Left ventricle myocardium inferior (tissue), 1 donor: ENCODE measurements at regions not wholly inside any gene's neighbourhood (a gene's known extent, or its start where the extent isn't known, plus 50 kb on each side); places are given as distances from the start of the nearest gene placed in this dataset.

Source experiments
- DNase-seq: peaks from one replicate; pipeline ENCODE4 v3.0.0-alpha.2; 2020
- H3K27ac ChIP-seq: fragments of 200-600 bp; replicated peaks from 2 replicates; pipeline ENCODE4 v1.8.0; 2021
- H3K27me3 ChIP-seq: fragments of 200-600 bp; 2 replicates; pipeline ENCODE4 v1.8.0; 2021; ENCODE audit warnings: low read depth
- H3K36me3 ChIP-seq: fragments of 200-600 bp; 2 replicates; pipeline ENCODE4 v1.8.0; 2021
- H3K4me1 ChIP-seq: fragments of 200-600 bp; 2 replicates; pipeline ENCODE4 v1.8.0; 2021
- H3K4me3 ChIP-seq: fragments of 200-600 bp; 2 replicates; pipeline ENCODE4 v1.8.0; 2021; ENCODE audit warnings: mild to moderate bottlenecking, moderate library complexity
- H3K9me3 ChIP-seq: fragments of 200-600 bp; replicated peaks from 2 replicates; pipeline ENCODE4 v1.8.0; 2021
- intact Hi-C: fragments of 100-400 bp; cut with micrococcal nuclease; formaldehyde crosslinking; loops from one replicate; pipeline ENCODE4 v1.11.0; 2022
- TF ChIP-seq, protein P1 (sequence below): fragments of 200-600 bp; IDR thresholded peaks from 2 replicates; pipeline ENCODE4 v1.8.0; 2021; ENCODE audit warnings: antibody characterized with exemption, mild to moderate bottlenecking, borderline replicate concordance
- donor health status: DM: no; HTN: yes; CAD: no; lungs with severe emphysema.

DNA sequence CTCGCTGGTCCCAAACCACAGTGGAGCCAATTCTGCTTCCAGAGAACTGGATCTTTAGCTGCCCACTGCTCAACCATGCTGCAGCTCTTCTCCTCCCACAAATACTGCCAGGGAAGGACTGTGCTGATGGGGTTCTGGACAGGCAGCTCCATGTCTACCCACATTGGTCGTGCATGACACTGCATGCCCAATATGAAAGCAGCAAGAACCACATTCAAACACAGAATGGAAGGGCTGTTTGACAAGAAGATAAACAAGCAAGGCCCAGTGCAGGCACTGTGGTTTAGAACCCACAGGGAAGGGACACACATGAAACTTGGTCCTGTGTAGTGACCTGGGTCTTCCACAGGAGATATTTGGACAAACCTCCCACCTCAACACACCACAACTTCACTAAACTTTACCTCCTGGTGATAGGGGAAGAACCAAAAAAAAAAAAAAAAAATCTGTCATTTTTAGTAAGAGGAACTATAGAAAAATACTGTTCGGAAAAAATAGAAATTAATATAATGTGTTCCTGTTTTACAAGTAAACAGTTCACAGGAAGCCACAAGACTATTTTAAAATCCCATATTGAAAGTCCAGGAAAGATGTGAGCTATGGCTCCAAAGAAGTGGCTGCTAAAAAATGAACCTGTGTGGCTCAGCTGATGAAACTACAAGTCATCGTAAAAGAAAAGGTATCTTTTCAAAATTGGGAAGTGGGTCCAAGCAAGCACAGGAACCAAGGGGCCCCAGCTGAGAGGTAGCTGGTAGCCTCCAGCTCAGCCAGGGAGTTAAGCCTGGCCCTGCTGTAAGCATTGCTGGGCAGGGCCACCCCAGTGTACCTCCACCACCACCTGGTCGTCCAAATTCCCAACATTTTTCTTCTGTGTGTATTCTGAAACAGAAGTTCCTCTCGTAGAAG lies 77.7 kb upstream of the ACAN start:
- intact Hi-C loops = no loop called here
- TF ChIP-seq, protein P1, sequence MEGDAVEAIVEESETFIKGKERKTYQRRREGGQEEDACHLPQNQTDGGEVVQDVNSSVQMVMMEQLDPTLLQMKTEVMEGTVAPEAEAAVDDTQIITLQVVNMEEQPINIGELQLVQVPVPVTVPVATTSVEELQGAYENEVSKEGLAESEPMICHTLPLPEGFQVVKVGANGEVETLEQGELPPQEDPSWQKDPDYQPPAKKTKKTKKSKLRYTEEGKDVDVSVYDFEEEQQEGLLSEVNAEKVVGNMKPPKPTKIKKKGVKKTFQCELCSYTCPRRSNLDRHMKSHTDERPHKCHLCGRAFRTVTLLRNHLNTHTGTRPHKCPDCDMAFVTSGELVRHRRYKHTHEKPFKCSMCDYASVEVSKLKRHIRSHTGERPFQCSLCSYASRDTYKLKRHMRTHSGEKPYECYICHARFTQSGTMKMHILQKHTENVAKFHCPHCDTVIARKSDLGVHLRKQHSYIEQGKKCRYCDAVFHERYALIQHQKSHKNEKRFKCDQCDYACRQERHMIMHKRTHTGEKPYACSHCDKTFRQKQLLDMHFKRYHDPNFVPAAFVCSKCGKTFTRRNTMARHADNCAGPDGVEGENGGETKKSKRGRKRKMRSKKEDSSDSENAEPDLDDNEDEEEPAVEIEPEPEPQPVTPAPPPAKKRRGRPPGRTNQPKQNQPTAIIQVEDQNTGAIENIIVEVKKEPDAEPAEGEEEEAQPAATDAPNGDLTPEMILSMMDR = no peak
- H3K9me3 ChIP-seq = peaks cover 8% of the 10 kb centered on the region
- DNase-seq = no peak
- no peaks in the 10 kb centered on the region for H3K36me3 ChIP-seq
- no peak overlapping the region for H3K4me3 ChIP-seq
- H3K4me1 ChIP-seq = no peaks in the 10 kb centered on the region
- no peak overlapping the region for H3K27ac ChIP-seq
- H3K27me3 ChIP-seq = peaks cover 54% of the 10 kb centered on the region

- no peak for DNase-seq
- TF ChIP-seq, protein P1 = no peak
- intact Hi-C loops = no loop called here
- Histone ChIP-seq H3K36me3 (no peaks in the 10 kb centered on the region), H3K9me3 (peaks cover 8% of the 10 kb centered on the region), H3K4me3 (no peak overlapping the region), H3K27ac (no peak overlapping the region), H3K27me3 (peaks cover 42% of the 10 kb centered on the region), H3K4me1 (no peaks in the 10 kb centered on the region)
These were observed 75.8 kb upstream of the ACAN start for GRCh38 chr15:88727439-88727838.

DNA sequence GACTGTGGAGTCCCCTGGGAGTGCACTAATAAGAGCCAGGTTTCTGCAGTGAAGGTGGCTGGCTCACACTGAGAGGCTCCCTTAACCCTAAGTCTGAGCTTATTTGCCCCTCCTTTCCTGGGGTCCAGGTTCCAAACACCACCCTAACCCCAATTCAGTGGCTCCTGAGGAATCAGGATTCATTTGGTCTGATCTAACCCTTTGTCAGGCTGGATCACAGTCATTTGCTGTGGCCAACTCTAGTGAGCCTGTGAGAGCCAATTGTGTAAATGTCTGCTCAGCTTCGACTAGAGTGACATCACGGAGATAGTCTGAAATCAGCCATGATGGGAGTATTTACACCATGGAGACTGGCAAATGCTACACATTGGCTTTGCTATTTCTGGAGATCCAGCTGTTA lies 73.7 kb upstream of the ACAN start:
- H3K27ac ChIP-seq = no peak overlapping the region
- no peaks in the 10 kb centered on the region for H3K36me3 ChIP-seq
- peaks cover 6% of the 10 kb centered on the region for H3K9me3 ChIP-seq
- no peak for DNase-seq
- intact Hi-C loops = no loop called here
- TF ChIP-seq, protein P1 = no peak
- H3K4me1 ChIP-seq = no peaks in the 10 kb centered on the region
- H3K4me3 ChIP-seq = no peak overlapping the region
- H3K27me3 ChIP-seq = peaks cover 28% of the 10 kb centered on the region

DNA sequence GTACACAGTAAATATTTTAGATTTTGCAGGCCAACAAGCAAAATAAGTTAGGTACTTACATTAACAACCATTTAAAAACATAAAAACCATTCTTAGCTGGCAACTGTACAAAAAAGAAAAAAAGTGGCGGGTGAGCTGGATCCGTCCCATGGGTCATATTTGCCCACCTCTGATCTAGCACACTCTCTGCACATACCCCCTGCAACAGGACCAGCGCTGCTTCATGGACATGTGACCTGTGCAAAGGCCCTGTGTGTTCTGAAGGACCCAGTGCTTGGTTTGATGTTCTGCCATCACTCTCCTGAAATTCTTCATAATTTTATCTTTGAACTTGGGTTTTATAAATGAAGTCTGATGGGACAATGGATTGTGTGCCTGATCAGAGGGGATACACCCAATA lies 72.5 kb upstream of the ACAN start:
- Histone ChIP-seq H3K36me3 (no peaks in the 10 kb centered on the region), H3K4me1 (no peaks in the 10 kb centered on the region), H3K4me3 (no peak overlapping the region), H3K27ac (no peak overlapping the region), H3K9me3 (peaks cover 5% of the 10 kb centered on the region), H3K27me3 (peaks cover 25% of the 10 kb centered on the region)
- intact Hi-C loops = no loop called here
- no peak for DNase-seq
- TF ChIP-seq, protein P1 = no peak

GRCh38 chr15:88735212-88735611 lies 68.0 kb upstream of the ACAN start:
- H3K4me3 ChIP-seq = no peak overlapping the region
- intact Hi-C loops = no loop called here
- no peak for DNase-seq
- TF ChIP-seq, protein P1 = no peak
- H3K4me1 ChIP-seq = no peaks in the 10 kb centered on the region
- H3K27me3 ChIP-seq = peaks cover 54% of the 10 kb centered on the region
- H3K27ac ChIP-seq = no peak overlapping the region
- peaks cover 5% of the 10 kb centered on the region for H3K9me3 ChIP-seq
- no peaks in the 10 kb centered on the region for H3K36me3 ChIP-seq
